Fibroblast of pulmonary artery (primary cell): ENCODE measurements at regions not wholly inside any gene's neighbourhood (a gene's known extent, or its start where the extent isn't known, plus 50 kb on each side); places are given as distances from the start of the nearest gene placed in this dataset.

ENCODE experiments used
- DNase-seq: peaks from one replicate; pipeline ENCODE4 v3.0.0-alpha.2; 2010; ENCODE audit warnings: low read depth
- H3K4me3 ChIP-seq: replicated peaks from 2 replicates; pipeline ENCODE4 v1.5.1; 2011; ENCODE audit warnings: low read depth, mild to moderate bottlenecking, control low read depth, low read length, moderate library complexity
- TF ChIP-seq, protein P1 (sequence below): IDR thresholded peaks from 2 replicates; pipeline ENCODE4 v1.5.1; 2011; ENCODE audit warnings: mild to moderate bottlenecking, control low read depth, low read length, inconsistent platforms; ENCODE audit errors: missing control alignments

DNA sequence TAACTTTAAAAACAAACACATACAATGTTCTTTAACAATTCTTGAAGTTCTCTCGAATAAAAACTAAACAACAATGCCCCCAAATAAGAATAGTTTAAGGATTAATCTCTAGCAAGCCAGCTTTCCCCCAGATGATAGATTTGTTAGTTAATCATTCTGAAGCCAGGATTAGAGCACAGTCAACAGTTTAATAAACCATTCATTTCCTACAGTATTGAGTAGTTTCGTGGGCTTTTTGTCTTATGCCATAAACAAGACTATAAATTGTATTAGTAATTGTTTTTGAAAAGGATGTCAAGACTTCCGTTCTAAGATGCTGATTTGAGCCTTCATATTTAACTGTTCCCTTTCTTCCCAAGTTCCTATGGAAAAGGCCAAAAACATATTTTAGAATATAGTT lies 136.6 kb downstream of the PIK3R1 start:
- H3K4me3 ChIP-seq, result no peak overlapping the region
- TF ChIP-seq, protein P1, sequence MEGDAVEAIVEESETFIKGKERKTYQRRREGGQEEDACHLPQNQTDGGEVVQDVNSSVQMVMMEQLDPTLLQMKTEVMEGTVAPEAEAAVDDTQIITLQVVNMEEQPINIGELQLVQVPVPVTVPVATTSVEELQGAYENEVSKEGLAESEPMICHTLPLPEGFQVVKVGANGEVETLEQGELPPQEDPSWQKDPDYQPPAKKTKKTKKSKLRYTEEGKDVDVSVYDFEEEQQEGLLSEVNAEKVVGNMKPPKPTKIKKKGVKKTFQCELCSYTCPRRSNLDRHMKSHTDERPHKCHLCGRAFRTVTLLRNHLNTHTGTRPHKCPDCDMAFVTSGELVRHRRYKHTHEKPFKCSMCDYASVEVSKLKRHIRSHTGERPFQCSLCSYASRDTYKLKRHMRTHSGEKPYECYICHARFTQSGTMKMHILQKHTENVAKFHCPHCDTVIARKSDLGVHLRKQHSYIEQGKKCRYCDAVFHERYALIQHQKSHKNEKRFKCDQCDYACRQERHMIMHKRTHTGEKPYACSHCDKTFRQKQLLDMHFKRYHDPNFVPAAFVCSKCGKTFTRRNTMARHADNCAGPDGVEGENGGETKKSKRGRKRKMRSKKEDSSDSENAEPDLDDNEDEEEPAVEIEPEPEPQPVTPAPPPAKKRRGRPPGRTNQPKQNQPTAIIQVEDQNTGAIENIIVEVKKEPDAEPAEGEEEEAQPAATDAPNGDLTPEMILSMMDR, result no peak
- no peak for DNase-seq

DNA sequence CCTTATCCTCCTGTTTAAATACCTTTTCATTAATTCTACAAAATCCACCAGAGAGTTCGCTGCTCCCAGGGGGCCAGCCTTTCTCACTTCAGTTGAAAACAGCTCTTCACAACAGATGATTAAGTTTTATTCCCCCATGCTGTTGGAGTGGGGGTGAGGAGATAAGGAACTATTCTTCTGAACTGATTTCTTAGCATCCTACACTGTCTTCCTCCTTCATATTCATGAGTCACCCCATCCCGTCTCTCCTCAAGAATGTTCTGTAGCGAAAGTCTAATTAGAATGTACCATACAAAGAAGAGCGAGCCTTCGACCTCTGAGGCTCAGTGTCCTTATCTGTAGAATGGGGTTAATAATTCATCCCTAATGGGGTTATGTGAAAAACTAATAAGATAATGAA lies 138.0 kb downstream of the PIK3R1 start:
- TF ChIP-seq, protein P1, result no peak
- H3K4me3 ChIP-seq, result no peak overlapping the region
- peak; percentile 62 for DNase-seq

DNA sequence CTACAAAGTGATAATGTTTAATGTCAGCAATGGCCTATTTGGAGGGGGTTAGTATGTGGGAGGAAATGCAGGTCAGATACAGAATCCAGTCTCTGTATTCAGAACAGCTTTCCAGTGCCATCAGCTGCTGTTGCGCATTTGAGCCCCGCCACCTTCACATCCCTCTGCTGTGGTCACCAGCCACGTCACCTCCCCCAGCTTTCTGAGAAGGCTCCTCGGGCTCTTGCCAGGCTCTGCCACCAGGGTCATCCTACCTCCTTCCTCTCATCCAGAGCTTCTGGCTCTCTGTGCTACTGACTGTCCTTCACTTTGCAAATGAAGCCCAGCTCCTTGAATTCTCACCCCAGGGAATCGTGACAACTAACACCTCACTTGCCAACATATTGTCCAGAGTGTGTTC lies 138.8 kb downstream of the PIK3R1 start:
- no peak overlapping the region for H3K4me3 ChIP-seq
- no peak for DNase-seq
- TF ChIP-seq, protein P1, result no peak

DNA sequence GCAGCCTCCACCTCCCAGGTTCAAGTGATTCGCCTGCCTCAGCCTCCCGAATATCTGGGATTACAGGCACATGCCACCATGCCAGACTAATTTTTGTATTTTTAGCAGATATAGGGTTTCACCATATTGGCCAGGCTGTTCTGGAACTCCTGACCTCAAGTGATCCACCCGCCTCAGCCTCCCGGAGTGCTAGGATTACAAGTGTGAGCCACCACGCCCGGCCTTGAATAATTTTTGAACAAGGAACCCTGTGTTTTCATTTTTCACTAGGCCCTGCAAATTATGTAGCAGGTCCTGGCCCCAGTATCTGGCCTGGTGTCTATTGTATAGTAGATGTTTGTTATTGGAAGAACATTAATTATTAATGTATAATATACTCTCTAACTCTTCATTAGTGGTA lies 140.7 kb downstream of the PIK3R1 start:
- DNase-seq, result no peak
- no peak overlapping the region for H3K4me3 ChIP-seq
- TF ChIP-seq, protein P1, result no peak

DNA sequence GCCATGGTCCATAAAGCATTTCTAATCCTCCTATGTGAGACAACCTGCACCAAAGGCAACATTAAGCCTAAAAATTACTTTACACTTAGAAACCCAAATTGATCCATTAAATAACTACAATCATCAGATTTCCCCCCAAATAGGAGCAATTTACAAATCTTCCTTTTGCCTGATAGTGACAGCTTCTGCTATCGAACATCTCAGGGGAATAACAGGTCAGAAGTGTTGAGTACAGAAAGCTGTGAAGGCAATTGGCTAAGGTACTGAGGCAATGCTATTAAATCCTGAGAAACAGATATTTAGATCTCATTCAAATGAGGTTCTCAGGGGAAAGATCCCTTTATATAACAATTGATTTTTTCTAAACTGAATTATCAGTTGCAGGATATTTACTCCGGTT lies 141.1 kb downstream of the PIK3R1 start:
- DNase-seq, result no peak
- no peak overlapping the region for H3K4me3 ChIP-seq
- TF ChIP-seq, protein P1, result no peak

DNA sequence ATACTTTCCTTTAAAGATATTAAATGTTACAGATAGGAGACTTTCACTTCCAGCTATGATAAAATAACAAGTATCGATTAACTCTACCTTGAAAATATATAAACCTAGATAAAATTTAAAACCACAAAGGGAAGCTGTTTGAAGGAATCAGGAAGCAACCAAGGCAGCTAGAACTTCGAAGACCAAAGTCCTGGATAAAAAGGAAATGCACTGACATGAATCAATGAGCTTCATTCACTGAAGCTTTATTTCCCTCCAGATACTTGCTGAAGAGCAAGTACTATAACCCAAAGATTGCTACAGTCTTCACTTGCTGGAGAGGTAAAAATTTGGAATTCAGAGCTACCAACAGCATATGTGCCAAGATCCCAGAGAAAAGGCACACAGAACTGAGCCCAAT lies 144.1 kb downstream of the PIK3R1 start:
- TF ChIP-seq, protein P1, result no peak
- DNase-seq, result no peak
- no peak overlapping the region for H3K4me3 ChIP-seq

DNA sequence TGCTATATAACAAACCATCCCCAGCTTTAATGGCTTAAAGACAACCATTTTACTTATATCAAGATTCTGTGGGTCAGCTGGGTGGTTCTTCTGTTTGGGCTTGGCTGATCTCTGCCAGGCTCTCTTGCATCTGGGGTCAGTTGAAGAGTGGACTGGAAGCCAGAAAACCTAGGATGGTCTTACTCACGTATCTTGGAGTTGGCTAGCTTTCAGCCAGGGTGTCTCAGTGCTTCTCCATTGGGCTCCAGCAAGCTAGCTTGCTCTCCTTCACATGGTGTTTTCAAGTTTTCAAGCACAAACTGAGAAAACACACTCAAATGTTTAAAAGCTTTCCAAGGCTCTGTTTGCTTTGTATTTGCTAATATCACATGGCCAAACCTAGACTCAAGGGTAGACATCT lies 146.8 kb downstream of the PIK3R1 start:
- TF ChIP-seq, protein P1, result no peak
- H3K4me3 ChIP-seq, result no peak overlapping the region
- no peak for DNase-seq
